ENCODE measurements at regions not wholly inside any gene's neighbourhood (a gene's known extent, or its start where the extent isn't known, plus 50 kb on each side); places are given as distances from the start of the nearest gene placed in this dataset.

- no peak for TF ChIP-seq Cebpa-rat (IDR thresholded peaks at IDR 0.05)
- H3K4me2 ChIP-seq: no peak overlapping the region
- no peaks in the 10 kb centered on the region for H4K20me1 ChIP-seq
- no peak overlapping the region for H3K27ac ChIP-seq
- H3K9ac ChIP-seq: no peak overlapping the region
- no peaks in the 10 kb centered on the region for H3K9me3 ChIP-seq
- H3K4me1 ChIP-seq: no peaks in the 10 kb centered on the region
- H3K27me3 ChIP-seq: no peaks in the 10 kb centered on the region
- H3K4me3 ChIP-seq: no peak overlapping the region
- no peaks in the 10 kb centered on the region for H3K36me3 ChIP-seq
Measured at GRCh38 chr9:107112707-107113243, 170.3 kb upstream of the RAD23B start.

GRCh38 chr9:107118863-107119624 is 164.0 kb upstream of the RAD23B start:
- H3K4me2 ChIP-seq: no peak overlapping the region
- H3K9ac ChIP-seq: no peak overlapping the region
- H3K9me3 ChIP-seq: no peaks in the 10 kb centered on the region
- no peaks in the 10 kb centered on the region for H3K27me3 ChIP-seq
- no peaks in the 10 kb centered on the region for H3K36me3 ChIP-seq
- TF ChIP-seq Cebpa-rat (IDR thresholded peaks at IDR 0.05): no peak
- H3K4me3 ChIP-seq: no peak overlapping the region
- H3K4me1 ChIP-seq: no peaks in the 10 kb centered on the region
- no peak overlapping the region for H3K27ac ChIP-seq
- H4K20me1 ChIP-seq: no peaks in the 10 kb centered on the region

GRCh38 chr9:107119735-107120134 is 163.3 kb upstream of the RAD23B start:
- no peak overlapping the region for H3K4me2 ChIP-seq
- H4K20me1 ChIP-seq: no peaks in the 10 kb centered on the region
- no peak overlapping the region for H3K27ac ChIP-seq
- no peak for TF ChIP-seq Cebpa-rat (IDR thresholded peaks at IDR 0.05)
- no peak overlapping the region for H3K4me3 ChIP-seq
- H3K9ac ChIP-seq: no peak overlapping the region
- H3K36me3 ChIP-seq: no peaks in the 10 kb centered on the region
- H3K9me3 ChIP-seq: no peaks in the 10 kb centered on the region
- no peaks in the 10 kb centered on the region for H3K27me3 ChIP-seq
- no peaks in the 10 kb centered on the region for H3K4me1 ChIP-seq

GRCh38 chr9:107123389-107123788 is 159.7 kb upstream of the RAD23B start:
- TF ChIP-seq Cebpa-rat (IDR thresholded peaks at IDR 0.05): no peak
- Histone ChIP-seq H3K9me3 (no peaks in the 10 kb centered on the region), H3K9ac (no peak overlapping the region), H3K4me1 (no peaks in the 10 kb centered on the region), H3K36me3 (no peaks in the 10 kb centered on the region), H3K4me2 (no peak overlapping the region), H3K4me3 (no peak overlapping the region), H3K27me3 (no peaks in the 10 kb centered on the region), H3K27ac (no peak overlapping the region), H4K20me1 (no peaks in the 10 kb centered on the region)

GRCh38 chr9:107127608-107128007 is 155.5 kb upstream of the RAD23B start:
- no peaks in the 10 kb centered on the region for H3K36me3 ChIP-seq
- H3K9ac ChIP-seq: no peak overlapping the region

GRCh38 chr9:107131108-107131799 is 151.8 kb upstream of the RAD23B start:
- Histone ChIP-seq H3K36me3 (no peaks in the 10 kb centered on the region), H3K9ac (no peak overlapping the region), H3K4me2 (no peak overlapping the region), H3K4me3 (no peak overlapping the region), H3K9me3 (no peaks in the 10 kb centered on the region), H3K27ac (no peak overlapping the region), H4K20me1 (no peaks in the 10 kb centered on the region), H3K27me3 (no peaks in the 10 kb centered on the region), H3K4me1 (no peaks in the 10 kb centered on the region; the same call in 1 of the 2 replicates)
- no peak for TF ChIP-seq Cebpa-rat (IDR thresholded peaks at IDR 0.05)

More at GRCh38 chr9:107127608-107128007, 155.5 kb upstream of the RAD23B start:
- Histone ChIP-seq H3K27ac (no peak overlapping the region), H3K4me2 (no peak overlapping the region), H3K27me3 (no peaks in the 10 kb centered on the region), H4K20me1 (no peaks in the 10 kb centered on the region), H3K4me1 (no peaks in the 10 kb centered on the region; the same call in 1 of the 2 replicates), H3K9me3 (no peaks in the 10 kb centered on the region), H3K4me3 (no peak overlapping the region)
- TF ChIP-seq Cebpa-rat (IDR thresholded peaks at IDR 0.05): no peak

GRCh38 chr9:107136296-107136695 is 146.8 kb upstream of the RAD23B start:
- no peaks in the 10 kb centered on the region for H4K20me1 ChIP-seq
- no peak for TF ChIP-seq Cebpa-rat (IDR thresholded peaks at IDR 0.05)
- H3K4me2 ChIP-seq: no peak overlapping the region
- no peaks in the 10 kb centered on the region for H3K36me3 ChIP-seq
- no peaks in the 10 kb centered on the region; the same call in 1 of the 2 replicates for H3K4me1 ChIP-seq
- no peak overlapping the region for H3K4me3 ChIP-seq
- no peaks in the 10 kb centered on the region for H3K9me3 ChIP-seq
- H3K27ac ChIP-seq: no peak overlapping the region
- no peak overlapping the region for H3K9ac ChIP-seq
- no peaks in the 10 kb centered on the region for H3K27me3 ChIP-seq

GRCh38 chr9:107137495-107138202 is 145.4 kb upstream of the RAD23B start:
- no peak overlapping the region for H3K4me2 ChIP-seq
- TF ChIP-seq Cebpa-rat (IDR thresholded peaks at IDR 0.05): no peak
- H3K9me3 ChIP-seq: no peaks in the 10 kb centered on the region
- no peak overlapping the region for H3K27ac ChIP-seq
- H4K20me1 ChIP-seq: no peaks in the 10 kb centered on the region
- H3K4me3 ChIP-seq: no peak overlapping the region
- no peak overlapping the region for H3K9ac ChIP-seq
- H3K27me3 ChIP-seq: no peaks in the 10 kb centered on the region
- H3K4me1 ChIP-seq: no peaks in the 10 kb centered on the region
- no peaks in the 10 kb centered on the region for H3K36me3 ChIP-seq

GRCh38 chr9:107138261-107138992 is 144.7 kb upstream of the RAD23B start:
- H3K27me3 ChIP-seq: no peaks in the 10 kb centered on the region
- no peak overlapping the region for H3K4me2 ChIP-seq
- H3K27ac ChIP-seq: no peak overlapping the region
- no peak overlapping the region for H3K4me3 ChIP-seq
- no peak overlapping the region for H3K9ac ChIP-seq
- H4K20me1 ChIP-seq: no peaks in the 10 kb centered on the region
- no peaks in the 10 kb centered on the region for H3K4me1 ChIP-seq
- TF ChIP-seq Cebpa-rat (IDR thresholded peaks at IDR 0.05): no peak
- no peaks in the 10 kb centered on the region for H3K9me3 ChIP-seq
- H3K36me3 ChIP-seq: no peaks in the 10 kb centered on the region

Data from BLaER1 (cell line).